ENCODE measurements at regions not wholly inside any gene's neighbourhood (a gene's known extent, or its start where the extent isn't known, plus 50 kb on each side); places are given as distances from the start of the nearest gene placed in this dataset.

DNA sequence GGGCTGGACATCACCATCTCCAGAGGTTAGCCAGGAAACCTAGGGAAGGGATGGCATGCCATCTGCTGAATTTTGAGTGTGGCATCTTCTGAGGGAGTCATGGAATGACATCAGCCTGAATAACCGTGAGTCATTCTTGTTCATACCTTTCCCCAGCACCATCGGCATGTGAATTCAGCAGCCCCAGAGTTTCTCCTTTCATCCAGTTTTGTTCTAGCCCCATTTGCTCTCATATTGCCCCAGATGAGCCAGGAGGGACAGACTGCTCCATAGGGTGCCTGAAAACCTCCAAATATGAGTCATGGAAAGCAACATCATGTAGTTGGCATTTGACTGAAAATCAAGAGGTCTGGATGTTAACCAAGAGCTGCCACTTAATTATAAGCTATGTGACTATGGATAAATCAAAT, 219.2 kb upstream of the SGK1 start:
- H3K4me1 Mint-ChIP-seq (ENCODE audit: low read depth), result no peaks in the 10 kb centered on the region
- no peak overlapping the region for H3K4me3 Mint-ChIP-seq (ENCODE audit: low read depth)
- no peak for DNase-seq (ENCODE audit: low spot score, unreplicated experiment)
- no peaks in the 10 kb centered on the region for H3K9me3 Mint-ChIP-seq (ENCODE audit: low read depth)
- TF ChIP-seq CTCF (IDR thresholded peaks at IDR 0.05; ENCODE audit: unreplicated experiment), result no peak
- H3K36me3 Mint-ChIP-seq (ENCODE audit: insufficient read depth), result no peaks in the 10 kb centered on the region
- no peaks in the 10 kb centered on the region for H3K27me3 Mint-ChIP-seq
- H3K27ac Mint-ChIP-seq, result no peak overlapping the region

DNA sequence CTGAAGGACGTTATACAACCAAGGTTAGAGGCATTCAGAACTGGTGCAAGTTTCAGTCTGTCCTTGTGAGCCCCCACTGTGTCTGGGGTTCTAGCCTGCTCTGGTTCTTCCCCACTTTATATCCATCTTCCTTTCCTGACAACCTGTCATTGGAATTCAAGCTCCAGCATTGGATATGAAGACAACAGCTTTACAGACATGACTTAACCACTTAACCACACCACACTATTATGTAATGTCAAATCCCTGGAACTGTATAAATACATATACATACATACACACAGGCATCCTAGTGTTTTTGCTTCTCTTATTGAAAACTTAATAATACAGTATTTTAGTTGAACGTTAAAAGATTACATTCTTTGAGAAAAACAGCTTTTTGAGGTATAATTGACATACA, 217.9 kb upstream of the SGK1 start:
- no peak overlapping the region for H3K4me3 Mint-ChIP-seq (ENCODE audit: low read depth)
- H3K36me3 Mint-ChIP-seq (ENCODE audit: insufficient read depth), result no peaks in the 10 kb centered on the region
- H3K27ac Mint-ChIP-seq, result no peak overlapping the region
- peaks cover 3% of the 10 kb centered on the region for H3K4me1 Mint-ChIP-seq (ENCODE audit: low read depth)
- H3K27me3 Mint-ChIP-seq, result no peaks in the 10 kb centered on the region
- TF ChIP-seq CTCF (IDR thresholded peaks at IDR 0.05; ENCODE audit: unreplicated experiment), result no peak
- H3K9me3 Mint-ChIP-seq (ENCODE audit: low read depth), result no peaks in the 10 kb centered on the region
- DNase-seq (ENCODE audit: low spot score, unreplicated experiment), result no peak

GRCh38 chr6:134534708-134535149, 216.8 kb upstream of the SGK1 start:
- TF ChIP-seq CTCF (IDR thresholded peaks at IDR 0.05; ENCODE audit: unreplicated experiment), result no peak
- no peaks in the 10 kb centered on the region for H3K36me3 Mint-ChIP-seq (ENCODE audit: insufficient read depth)
- DNase-seq (ENCODE audit: low spot score, unreplicated experiment), result no peak
- H3K4me3 Mint-ChIP-seq (ENCODE audit: low read depth), result no peak overlapping the region
- H3K9me3 Mint-ChIP-seq (ENCODE audit: low read depth), result no peaks in the 10 kb centered on the region
- no peaks in the 10 kb centered on the region for H3K27me3 Mint-ChIP-seq
- no peak overlapping the region for H3K27ac Mint-ChIP-seq
- peaks cover 3% of the 10 kb centered on the region for H3K4me1 Mint-ChIP-seq (ENCODE audit: low read depth)

DNA sequence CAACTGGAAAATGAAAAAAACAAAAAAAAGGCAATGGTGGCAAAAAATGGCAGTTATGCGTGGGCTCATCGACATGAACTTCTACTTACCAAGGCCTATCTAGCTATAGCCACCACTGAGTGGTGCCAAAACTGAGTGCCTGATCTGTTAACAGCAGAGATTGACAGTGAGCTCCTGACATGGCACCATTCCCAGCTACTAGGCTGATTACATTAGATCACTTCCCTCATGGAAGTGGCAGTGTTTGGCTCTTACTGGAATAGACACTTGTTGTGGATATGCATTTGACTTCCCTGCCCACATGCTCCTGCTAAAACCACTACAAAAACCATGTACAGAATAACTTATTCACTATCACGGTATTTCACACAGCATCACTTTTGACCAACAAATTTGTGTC, 216.1 kb upstream of the SGK1 start:
- Mint-ChIP-seq H3K9me3 (ENCODE audit: low read depth) (no peaks in the 10 kb centered on the region), H3K27ac (no peak overlapping the region), H3K4me3 (ENCODE audit: low read depth) (no peak overlapping the region), H3K36me3 (ENCODE audit: insufficient read depth) (no peaks in the 10 kb centered on the region), H3K4me1 (ENCODE audit: low read depth) (peaks cover 5% of the 10 kb centered on the region), H3K27me3 (no peaks in the 10 kb centered on the region)
- no peak for TF ChIP-seq CTCF (IDR thresholded peaks at IDR 0.05; ENCODE audit: unreplicated experiment)
- no peak for DNase-seq (ENCODE audit: low spot score, unreplicated experiment)

GRCh38 chr6:134532694-134533624, 215.0 kb upstream of the SGK1 start:
- TF ChIP-seq CTCF (IDR thresholded peaks at IDR 0.05; ENCODE audit: unreplicated experiment), result no peak
- Mint-ChIP-seq H3K9me3 (ENCODE audit: low read depth) (no peaks in the 10 kb centered on the region), H3K4me1 (ENCODE audit: low read depth) (peaks cover 5% of the 10 kb centered on the region), H3K27me3 (no peaks in the 10 kb centered on the region), H3K27ac (no peak overlapping the region), H3K36me3 (ENCODE audit: insufficient read depth) (no peaks in the 10 kb centered on the region), H3K4me3 (ENCODE audit: low read depth) (no peak overlapping the region)
- no peak for DNase-seq (ENCODE audit: low spot score, unreplicated experiment)
